Chondrocyte (in vitro differentiated cells): ENCODE measurements at regions not wholly inside any gene's neighbourhood (a gene's known extent, or its start where the extent isn't known, plus 50 kb on each side); places are given as distances from the start of the nearest gene placed in this dataset.

ENCODE experiments used
- DNase-seq: peaks from one replicate; pipeline ENCODE4 v3.0.0; 2021; ENCODE audit warnings: mixed read lengths, low spot score
- H3K27ac Mint-ChIP-seq: one replicate; pipeline ENCODE4 v1.8.0; 2021; ENCODE audit warnings: mild to moderate bottlenecking, moderate library complexity, mixed read lengths; ENCODE audit not compliant: unreplicated experiment
- H3K27me3 Mint-ChIP-seq: 2 replicates; pipeline ENCODE4 v1.8.0; 2021; ENCODE audit warnings: low read depth, mixed read lengths
- H3K36me3 Mint-ChIP-seq: 2 replicates; pipeline ENCODE4 v1.8.0; 2021; ENCODE audit warnings: low read depth, mixed read lengths
- H3K4me1 Mint-ChIP-seq: 2 replicates; pipeline ENCODE4 v1.8.0; 2021; ENCODE audit warnings: low read depth, mild to moderate bottlenecking, mixed read lengths
- H3K4me3 Mint-ChIP-seq: one replicate; pipeline ENCODE4 v1.8.0; 2021; ENCODE audit warnings: mild to moderate bottlenecking, moderate library complexity, mixed read lengths; ENCODE audit not compliant: unreplicated experiment
- H3K9me3 Mint-ChIP-seq: 2 replicates; pipeline ENCODE4 v1.8.0; 2021; ENCODE audit warnings: low read depth, mixed read lengths
- TF ChIP-seq, protein P1 (sequence below): fragments of 200-600 bp; sonication (generic); IDR thresholded peaks from 2 replicates; pipeline ENCODE4 v1.5.0; 2021; ENCODE audit warnings: antibody characterized with exemption, mild to moderate bottlenecking, moderate library complexity

DNA sequence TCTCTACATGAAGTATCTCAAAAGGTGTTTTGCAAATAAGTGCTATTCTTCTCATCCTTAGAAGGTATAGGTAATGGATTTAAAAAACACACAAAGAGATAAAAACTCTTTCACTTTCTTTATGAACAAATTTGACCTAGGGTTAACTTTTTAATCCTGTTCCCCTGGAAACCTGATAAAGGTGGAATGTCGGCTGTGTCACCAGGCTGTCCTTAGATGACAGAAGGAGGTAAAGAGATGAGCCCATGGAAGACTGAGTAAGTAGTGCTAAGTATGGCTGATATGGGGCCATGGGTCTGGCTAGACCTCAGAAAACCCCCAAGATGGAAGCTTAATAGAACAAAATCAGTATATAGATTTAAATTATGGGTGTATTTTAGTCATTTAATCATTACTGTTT lies 153.8 kb upstream of the LSM14A start:
- H3K4me1 Mint-ChIP-seq, result no peaks in the 10 kb centered on the region
- DNase-seq, result no peak
- H3K4me3 Mint-ChIP-seq, result no peak overlapping the region
- TF ChIP-seq, protein P1, sequence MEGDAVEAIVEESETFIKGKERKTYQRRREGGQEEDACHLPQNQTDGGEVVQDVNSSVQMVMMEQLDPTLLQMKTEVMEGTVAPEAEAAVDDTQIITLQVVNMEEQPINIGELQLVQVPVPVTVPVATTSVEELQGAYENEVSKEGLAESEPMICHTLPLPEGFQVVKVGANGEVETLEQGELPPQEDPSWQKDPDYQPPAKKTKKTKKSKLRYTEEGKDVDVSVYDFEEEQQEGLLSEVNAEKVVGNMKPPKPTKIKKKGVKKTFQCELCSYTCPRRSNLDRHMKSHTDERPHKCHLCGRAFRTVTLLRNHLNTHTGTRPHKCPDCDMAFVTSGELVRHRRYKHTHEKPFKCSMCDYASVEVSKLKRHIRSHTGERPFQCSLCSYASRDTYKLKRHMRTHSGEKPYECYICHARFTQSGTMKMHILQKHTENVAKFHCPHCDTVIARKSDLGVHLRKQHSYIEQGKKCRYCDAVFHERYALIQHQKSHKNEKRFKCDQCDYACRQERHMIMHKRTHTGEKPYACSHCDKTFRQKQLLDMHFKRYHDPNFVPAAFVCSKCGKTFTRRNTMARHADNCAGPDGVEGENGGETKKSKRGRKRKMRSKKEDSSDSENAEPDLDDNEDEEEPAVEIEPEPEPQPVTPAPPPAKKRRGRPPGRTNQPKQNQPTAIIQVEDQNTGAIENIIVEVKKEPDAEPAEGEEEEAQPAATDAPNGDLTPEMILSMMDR, result no peak
- H3K36me3 Mint-ChIP-seq, result peaks cover 1% of the 10 kb centered on the region
- H3K9me3 Mint-ChIP-seq, result peaks cover 16% of the 10 kb centered on the region
- H3K27me3 Mint-ChIP-seq, result peaks cover 31% of the 10 kb centered on the region
- H3K27ac Mint-ChIP-seq, result no peak overlapping the region

DNA sequence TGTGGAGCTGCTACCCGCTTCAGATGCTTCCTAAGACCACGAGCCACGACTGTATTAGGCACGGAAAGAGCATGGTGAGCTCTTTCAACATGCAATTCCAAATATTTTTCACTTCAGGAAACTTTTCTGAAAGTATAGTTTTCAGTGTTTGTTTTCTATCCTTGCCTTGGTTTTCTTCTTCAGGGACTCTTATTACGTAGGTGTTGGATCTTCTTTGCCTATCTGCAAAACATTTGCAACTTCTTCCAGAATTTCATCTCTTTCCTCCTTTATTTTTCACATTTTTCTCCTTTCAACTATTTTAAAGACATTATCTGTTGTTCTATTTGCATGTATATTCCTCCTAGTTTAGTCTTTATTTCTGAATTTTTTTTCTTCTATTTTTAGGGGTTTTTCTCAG lies 148.9 kb upstream of the LSM14A start:
- Mint-ChIP-seq H3K4me1 (no peaks in the 10 kb centered on the region), H3K4me3 (no peak overlapping the region), H3K27ac (no peak overlapping the region), H3K36me3 (peaks cover 2% of the 10 kb centered on the region), H3K9me3 (peaks cover 25% of the 10 kb centered on the region), H3K27me3 (peaks cover 12% of the 10 kb centered on the region)
- no peak for DNase-seq
- TF ChIP-seq, protein P1, result no peak

- no peak for DNase-seq
Measured at GRCh38 chr19:34033880-34034279, 138.4 kb upstream of the LSM14A start.

DNA sequence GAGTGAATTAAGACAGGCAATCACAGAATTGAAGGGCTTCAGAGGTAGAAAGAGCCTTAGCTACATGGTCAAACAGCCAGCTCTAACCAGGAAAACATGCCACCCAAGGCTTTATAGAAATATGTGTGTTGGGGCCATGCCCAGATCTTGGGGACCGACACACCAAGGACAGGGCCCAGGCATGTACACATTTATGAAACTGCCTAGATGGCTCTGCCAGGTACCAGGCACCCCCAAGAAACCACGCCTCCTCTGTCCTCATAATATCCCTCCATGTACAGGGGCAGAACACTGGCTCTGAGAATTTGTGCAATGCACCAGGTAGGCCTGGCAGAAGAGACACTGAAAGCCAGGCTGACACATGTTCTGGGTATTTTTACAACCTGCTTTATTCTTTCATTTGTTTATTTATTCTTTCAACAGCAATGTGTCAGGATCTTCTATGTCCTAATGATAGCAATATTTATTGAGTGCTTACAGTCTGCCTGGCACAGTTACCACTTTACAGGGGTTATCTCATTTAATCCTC lies 137.9 kb upstream of the LSM14A start:
- no peaks in the 10 kb centered on the region for H3K36me3 Mint-ChIP-seq
- TF ChIP-seq, protein P1, result no peak
- peaks cover 8% of the 10 kb centered on the region for H3K27me3 Mint-ChIP-seq
- peaks cover 3% of the 10 kb centered on the region for H3K9me3 Mint-ChIP-seq
- no peak for DNase-seq
- no peak overlapping the region for H3K4me3 Mint-ChIP-seq
- no peak overlapping the region for H3K27ac Mint-ChIP-seq
- H3K4me1 Mint-ChIP-seq, result no peaks in the 10 kb centered on the region

More at GRCh38 chr19:34033880-34034279, 138.4 kb upstream of the LSM14A start:
- Mint-ChIP-seq H3K27ac (no peak overlapping the region), H3K27me3 (peaks cover 8% of the 10 kb centered on the region), H3K9me3 (peaks cover 3% of the 10 kb centered on the region), H3K4me3 (no peak overlapping the region), H3K36me3 (no peaks in the 10 kb centered on the region), H3K4me1 (no peaks in the 10 kb centered on the region)
- TF ChIP-seq, protein P1, result no peak

DNA sequence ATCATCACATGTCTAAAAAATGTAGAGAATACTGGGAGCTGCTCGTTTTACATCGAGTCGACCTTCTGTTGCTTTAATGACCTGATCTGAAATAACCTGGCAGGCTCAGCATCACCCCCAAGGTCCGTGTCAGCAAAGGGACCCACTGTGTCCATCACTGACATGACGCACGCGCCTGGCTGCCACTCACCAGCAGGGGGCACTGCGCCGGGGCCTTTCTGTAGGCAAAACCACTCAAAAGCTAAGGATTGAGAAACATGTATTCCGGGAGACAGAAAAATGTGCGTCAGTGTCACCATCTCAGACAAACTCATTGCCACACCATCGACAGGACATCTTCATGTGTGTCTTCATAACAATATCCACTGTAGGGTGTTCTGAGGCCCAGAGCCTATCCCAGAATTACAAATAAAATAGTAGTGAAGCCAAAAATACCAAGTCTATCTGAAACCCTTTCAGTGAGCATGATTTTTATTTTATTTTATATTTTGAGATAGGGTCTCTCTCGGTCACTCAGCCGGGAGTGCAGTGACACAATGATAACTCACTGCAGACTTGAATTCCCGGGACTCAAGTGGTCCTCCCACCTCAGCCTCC lies 130.3 kb upstream of the LSM14A start:
- Mint-ChIP-seq H3K4me1 (no peaks in the 10 kb centered on the region), H3K27ac (no peak overlapping the region), H3K4me3 (no peak overlapping the region), H3K9me3 (peaks cover 9% of the 10 kb centered on the region), H3K27me3 (peaks cover 1% of the 10 kb centered on the region), H3K36me3 (no peaks in the 10 kb centered on the region)
- TF ChIP-seq, protein P1, result peak; percentile 84
- DNase-seq, result no peak
